GM19372 (cell line): ENCODE measurements at regions not wholly inside any gene's neighbourhood (a gene's known extent, or its start where the extent isn't known, plus 50 kb on each side); places are given as distances from the start of the nearest gene placed in this dataset.
"Not testable (repeated sequence)": the region's sequence is repeated elsewhere in the genome, so short reads cannot be mapped to it uniquely, and the experiment has no call there.

ENCODE experiments used
- ATAC-seq: cut with Tn5 transposase; IDR thresholded peaks from one replicate; pipeline ENCODE4 v1.9.1; 2021; ENCODE audit warnings: mild to moderate bottlenecking, low read depth, moderate library complexity; ENCODE audit not compliant: unreplicated experiment

GRCh38 chr7:29649028-29649716 lies 85.5 kb downstream of the PRR15 start:
- ATAC-seq = no peak

- ATAC-seq = no peak
These were observed 86.2 kb downstream of the PRR15 start for GRCh38 chr7:29649876-29650275.

GRCh38 chr7:29651477-29651876 lies 87.8 kb downstream of the PRR15 start:
- ATAC-seq = no peak

GRCh38 chr7:29652556-29652955 lies 88.9 kb downstream of the PRR15 start:
- ATAC-seq = no peak

- ATAC-seq = not testable (repeated sequence)
These were observed 90.7 kb downstream of the PRR15 start for GRCh38 chr7:29654340-29654739.

GRCh38 chr7:29657288-29657687 lies 93.7 kb downstream of the PRR15 start:
- ATAC-seq = no peak

- ATAC-seq = no peak
These were observed 94.2 kb downstream of the PRR15 start for GRCh38 chr7:29657856-29658255.

GRCh38 chr7:29659213-29659612 lies 95.6 kb downstream of the PRR15 start:
- ATAC-seq = not testable (repeated sequence)

- not testable (repeated sequence) for ATAC-seq
These were observed 99.3 kb downstream of the PRR15 start for GRCh38 chr7:29662899-29663298.

GRCh38 chr7:29664999-29665398 lies 101.4 kb downstream of the PRR15 start:
- ATAC-seq = not testable (repeated sequence)

GRCh38 chr7:29667096-29667669 lies 103.5 kb downstream of the PRR15 start:
- ATAC-seq = not testable (repeated sequence)

- not testable (repeated sequence) for ATAC-seq
These were observed 107.7 kb downstream of the PRR15 start for GRCh38 chr7:29671286-29671685.

GRCh38 chr7:29673635-29674034 lies 110.0 kb downstream of the PRR15 start:
- ATAC-seq = not testable (repeated sequence)

- not testable (repeated sequence) for ATAC-seq
These were observed 111.0 kb downstream of the PRR15 start for GRCh38 chr7:29674626-29675025.

GRCh38 chr7:29677254-29677653 lies 113.6 kb downstream of the PRR15 start:
- ATAC-seq = not testable (repeated sequence)

- ATAC-seq = not testable (repeated sequence)
These were observed 116.3 kb downstream of the PRR15 start for GRCh38 chr7:29679963-29680362.

- not testable (repeated sequence) for ATAC-seq
These were observed 117.0 kb downstream of the PRR15 start for GRCh38 chr7:29680601-29681000.

GRCh38 chr7:29684151-29684786 lies 120.6 kb downstream of the PRR15 start:
- ATAC-seq = peak; percentile 16

- peak; percentile 83 for ATAC-seq
These were observed 121.3 kb upstream of the WIPF3 start for GRCh38 chr7:29684787-29685650.

- not testable (repeated sequence) for ATAC-seq
These were observed 120.5 kb upstream of the WIPF3 start for GRCh38 chr7:29685651-29686271.
